SH-SY5Y (cell line): ENCODE measurements at regions not wholly inside any gene's neighbourhood (a gene's known extent, or its start where the extent isn't known, plus 50 kb on each side); places are given as distances from the start of the nearest gene placed in this dataset.

Source experiments
- GATA2 ChIP-seq: IDR thresholded peaks from 2 replicates; pipeline ENCODE4 v1.6.1; 2011; ENCODE audit warnings: mild to moderate bottlenecking, low read depth, low read length
- GATA3 ChIP-seq: IDR thresholded peaks from 2 replicates; pipeline ENCODE4 v1.6.1; 2011; ENCODE audit warnings: low read depth, mild to moderate bottlenecking, low read length, moderate library complexity

DNA sequence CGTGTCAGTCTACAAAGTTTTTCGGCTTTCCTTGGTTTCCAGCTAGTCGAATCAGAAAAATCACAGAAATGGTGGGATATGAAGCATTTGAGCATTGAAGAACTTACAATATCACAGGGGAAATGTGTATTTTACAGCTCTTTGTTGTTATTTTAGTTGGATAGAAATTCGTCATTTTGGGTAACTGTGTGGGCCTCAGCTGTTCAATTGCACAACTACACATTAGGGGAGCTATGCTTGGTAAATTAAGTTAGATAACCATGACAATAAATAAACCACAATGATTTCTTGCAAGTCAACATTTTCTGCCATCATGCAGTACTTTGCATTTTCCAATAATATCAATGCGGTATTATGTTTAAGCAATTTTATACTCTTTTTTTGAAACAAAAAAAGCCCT lies 80.4 kb upstream of the ANK3 start:
- TF ChIP-seq GATA2: no peak
- TF ChIP-seq GATA3: no peak
